HG02623 (cell line): ENCODE measurements at regions not wholly inside any gene's neighbourhood (a gene's known extent, or its start where the extent isn't known, plus 50 kb on each side); places are given as distances from the start of the nearest gene placed in this dataset.

Source experiments
- ATAC-seq: cut with Tn5 transposase; IDR thresholded peaks from one replicate; pipeline ENCODE4 v1.9.1; 2021; ENCODE audit warnings: moderate library complexity; ENCODE audit not compliant: unreplicated experiment

DNA sequence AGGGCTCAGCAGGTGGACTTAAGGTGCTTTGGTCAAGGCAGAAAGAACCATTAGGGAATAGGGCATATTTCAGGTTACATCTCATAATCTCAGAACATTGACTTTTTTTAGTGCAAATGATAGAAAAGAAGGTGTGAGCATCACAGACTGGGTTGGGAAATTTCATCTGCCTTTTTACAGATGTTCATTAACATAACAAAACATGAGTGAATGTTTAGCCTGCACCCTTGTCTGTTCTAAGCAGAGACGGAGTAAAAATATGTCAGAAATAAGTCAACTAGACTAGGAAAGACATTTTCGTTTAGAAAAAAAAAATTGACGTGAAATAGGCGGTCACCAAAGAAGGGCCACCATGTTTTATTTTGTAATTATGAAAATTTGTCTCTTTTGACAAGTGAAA lies 127.5 kb upstream of the CDH13 start:
- no peak for ATAC-seq

DNA sequence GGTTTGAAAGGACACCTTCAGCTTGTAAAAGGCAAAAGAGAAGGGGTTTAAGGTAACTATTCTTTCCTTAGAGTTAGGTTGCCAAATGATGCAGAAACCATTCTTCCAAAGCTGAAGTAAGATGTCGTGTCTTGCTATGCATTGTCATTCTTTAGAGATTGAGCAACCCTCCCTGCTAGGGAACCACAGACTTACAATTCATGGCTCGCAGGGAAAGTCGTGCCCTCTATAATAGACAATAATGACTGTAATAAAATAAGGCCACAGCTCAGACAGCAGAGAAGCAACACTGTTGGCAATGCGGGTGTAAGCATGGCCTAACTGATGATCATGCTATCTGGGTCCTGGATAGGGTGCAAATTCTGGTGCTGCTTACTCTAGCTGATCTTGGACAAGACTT lies 129.6 kb upstream of the CDH13 start:
- no peak for ATAC-seq

DNA sequence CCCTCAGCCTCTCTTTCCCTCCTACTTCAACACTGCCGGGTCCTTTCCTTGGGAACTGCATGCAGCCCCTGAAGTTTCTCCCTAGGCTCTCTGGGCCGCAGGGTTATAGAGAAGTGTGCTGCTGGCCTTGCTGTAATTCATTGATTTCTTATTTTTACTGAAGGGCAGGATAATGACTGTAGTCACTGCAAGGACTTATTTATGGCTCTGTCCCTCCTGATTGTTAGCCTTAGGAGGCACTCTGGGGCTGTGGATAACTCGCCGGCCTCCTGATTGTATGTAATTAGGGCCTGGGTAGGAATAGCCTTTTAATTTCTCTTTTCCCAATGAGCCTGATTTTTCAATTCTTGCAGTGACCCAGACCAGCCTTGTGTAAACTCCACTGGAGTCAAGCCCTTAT lies 138.3 kb upstream of the CDH13 start:
- ATAC-seq = no peak

DNA sequence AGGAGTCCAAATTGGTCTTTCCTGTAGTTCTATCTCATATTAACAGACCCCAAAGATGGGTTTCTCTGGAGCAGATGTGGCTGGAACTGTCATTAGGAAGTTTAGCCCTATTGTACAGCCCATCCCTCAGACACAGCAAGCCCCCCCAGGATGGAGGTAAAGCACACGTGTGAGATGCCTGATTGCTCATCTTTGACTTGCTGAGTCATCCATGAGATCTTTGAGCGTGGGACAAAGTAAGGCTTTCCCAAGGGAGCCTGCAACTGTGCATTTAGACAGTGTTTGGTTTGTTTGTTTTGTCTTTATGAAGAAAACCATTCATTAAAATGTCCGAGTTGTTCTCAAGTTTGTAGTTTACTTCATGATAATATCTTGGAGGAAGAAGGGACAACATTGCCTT lies 145.3 kb upstream of the CDH13 start:
- ATAC-seq = no peak

DNA sequence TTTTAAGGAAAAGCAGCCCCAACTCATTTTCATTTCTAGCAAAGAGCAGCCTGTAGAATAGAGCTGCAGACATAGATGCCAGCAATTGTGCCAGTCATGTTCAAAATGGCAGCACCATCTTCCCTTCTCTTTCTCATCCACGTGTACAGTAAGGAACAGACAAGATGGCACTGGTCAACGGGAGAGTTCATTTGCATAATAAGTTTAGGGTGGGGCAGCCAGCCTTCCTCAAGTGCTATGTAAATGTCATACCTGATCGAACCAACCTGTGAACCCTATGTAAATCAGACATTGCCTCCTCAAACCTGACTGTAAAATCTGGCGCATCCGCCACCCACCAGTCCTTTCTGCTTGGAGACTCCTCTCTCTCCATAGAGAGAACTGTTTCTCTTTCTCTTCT lies 150.0 kb upstream of the CDH13 start:
- ATAC-seq = no peak

DNA sequence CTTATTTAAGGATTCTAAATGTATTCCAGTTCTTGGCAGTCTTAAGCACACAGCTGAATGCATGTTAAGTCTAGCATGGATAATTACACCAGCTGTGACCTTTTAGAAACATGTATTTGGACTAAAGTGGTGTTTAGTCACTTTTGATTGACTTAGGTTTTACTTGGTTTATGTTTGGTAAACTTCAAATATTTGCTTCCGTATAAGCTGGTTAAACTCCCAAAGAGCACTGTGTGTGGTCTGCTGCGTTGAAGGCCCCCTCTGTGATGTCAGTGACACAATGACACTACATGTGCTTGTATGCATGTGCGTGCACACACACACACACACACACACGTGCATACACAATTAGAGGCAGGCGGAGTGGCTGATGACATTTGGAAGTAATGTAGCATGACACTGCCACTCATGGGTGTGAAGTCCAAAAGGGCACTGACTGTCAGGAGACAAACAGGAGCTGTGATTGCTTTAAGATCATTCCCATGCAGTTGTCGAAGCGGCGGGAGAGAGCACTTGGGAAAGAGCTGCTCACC lies 156.1 kb upstream of the CDH13 start:
- ATAC-seq = no peak

DNA sequence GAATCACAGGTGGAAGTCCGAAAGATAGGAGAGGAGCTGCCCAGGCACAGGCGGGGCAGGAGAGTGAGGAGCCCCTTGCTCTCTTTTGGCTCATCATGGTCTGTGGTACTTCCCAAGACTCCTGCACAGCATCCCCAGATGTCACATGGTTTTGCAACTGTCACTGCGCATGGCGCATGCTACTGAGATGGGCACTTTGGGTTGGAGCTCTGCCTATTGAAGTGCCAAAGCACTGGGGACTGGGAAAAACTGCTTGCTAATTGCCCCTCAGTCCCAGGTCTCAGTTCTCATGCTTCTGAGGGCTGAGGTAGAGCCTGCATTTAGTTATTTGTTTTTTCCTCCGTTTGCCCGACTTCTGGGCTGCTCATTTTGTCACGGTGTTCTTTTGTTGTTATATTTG lies 156.8 kb upstream of the CDH13 start:
- ATAC-seq = no peak

DNA sequence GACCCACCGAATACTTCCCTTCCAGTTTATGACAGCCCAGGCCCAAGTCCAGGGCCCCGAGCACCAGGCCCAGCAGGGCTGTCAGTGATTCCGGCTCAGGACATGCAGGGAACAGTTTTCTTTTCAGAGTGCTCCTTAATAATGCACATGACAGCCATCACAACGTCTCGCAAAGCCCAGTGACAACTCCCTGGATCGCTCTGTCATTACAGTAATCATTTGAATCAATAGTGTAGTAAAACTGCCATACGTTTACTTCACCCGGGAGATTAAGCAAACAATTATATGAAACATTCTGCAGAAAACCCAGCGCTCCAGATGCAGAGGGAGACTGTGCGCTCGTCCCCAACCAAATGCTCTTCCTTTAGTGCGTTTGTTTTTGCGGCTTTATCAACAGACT lies 162.6 kb upstream of the CDH13 start:
- no peak for ATAC-seq

DNA sequence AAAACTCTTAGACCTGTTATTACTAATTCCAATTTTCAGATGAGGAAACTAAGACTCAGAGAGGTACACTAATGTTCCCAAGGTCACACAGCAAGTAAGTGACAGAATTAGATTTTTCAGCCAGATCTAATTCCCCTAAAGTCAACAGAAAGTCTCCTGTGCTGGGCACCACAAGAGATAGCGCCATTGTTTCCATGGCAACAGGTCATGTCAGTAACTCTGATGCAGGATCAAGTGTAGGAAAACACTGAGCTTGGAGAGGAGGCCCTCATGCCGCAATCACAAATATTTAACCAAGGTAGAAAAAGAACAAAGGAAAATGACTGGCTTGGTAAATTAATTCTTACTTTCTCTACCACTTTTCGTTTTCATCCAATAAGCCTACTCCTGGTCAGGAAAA lies 166.0 kb upstream of the CDH13 start:
- no peak for ATAC-seq

DNA sequence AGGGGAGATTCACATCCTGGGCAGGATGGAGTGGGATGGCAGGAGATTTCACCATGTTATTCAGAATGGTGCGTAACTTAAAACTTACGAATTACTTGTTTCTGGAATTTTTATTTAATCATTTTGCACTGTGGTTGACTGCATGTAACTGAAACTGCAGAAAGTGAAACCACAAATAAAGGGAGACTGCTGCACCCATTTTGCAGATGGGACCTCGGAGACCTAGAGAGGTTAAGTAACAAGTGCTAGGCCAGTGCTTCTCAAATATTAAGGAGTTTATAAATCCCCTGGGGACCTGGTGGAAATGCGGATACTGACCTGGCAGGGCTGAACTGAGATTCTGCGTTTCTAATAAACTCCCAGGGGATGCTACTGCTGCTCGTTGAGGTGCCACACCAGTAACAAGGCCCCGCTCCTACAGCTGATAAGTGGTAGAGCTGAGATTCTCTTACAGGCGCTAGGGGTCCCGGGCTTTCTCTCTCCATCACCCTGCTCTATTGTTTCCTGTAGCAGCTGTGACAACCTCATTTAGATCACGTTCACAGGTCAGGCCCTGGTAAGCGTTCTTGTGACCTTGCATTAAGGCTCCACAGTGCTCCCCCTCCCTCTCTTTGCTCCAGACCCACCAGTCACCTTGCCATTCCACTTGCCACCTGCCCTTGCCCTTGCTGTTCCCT lies 167.1 kb upstream of the CDH13 start:
- ATAC-seq = no peak

DNA sequence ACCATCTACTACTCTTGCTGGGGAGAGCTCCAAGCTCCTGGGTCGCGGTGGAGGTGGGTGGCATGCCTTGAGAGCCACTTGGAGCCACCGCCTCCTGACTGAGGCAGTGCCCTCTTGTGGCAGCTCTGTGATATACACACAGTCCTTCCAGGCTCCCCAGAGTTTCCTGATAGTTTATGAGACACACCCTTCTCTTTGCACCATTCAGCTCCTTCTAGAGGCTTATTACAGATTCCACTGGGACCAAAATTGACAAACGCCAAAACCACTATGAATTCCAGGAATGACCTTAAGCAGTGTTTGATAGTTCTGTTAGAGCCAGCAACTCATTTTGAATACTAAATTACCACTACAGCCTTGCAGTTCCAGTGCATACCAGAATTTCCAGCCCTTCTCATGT lies 170.1 kb upstream of the CDH13 start:
- no peak for ATAC-seq

DNA sequence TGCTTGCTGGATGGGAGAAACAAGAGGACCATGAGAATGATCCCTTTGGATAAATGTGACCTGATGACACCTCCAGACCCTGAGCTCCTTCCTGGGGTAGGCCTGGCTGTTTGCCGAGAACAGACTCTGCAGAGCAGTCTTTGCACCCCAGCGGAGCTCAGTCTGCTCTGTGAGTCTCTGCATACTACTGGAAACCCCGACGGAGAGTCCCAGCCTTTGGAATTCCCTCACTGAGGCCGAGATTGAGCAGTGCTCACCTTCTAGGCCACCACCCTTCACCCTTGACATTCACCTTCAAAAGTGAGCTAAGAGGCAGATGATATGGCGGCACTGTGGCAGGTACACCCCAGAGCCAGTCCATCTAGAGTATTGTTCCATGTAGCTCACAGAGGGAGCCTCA lies 172.2 kb upstream of the CDH13 start:
- ATAC-seq = no peak

DNA sequence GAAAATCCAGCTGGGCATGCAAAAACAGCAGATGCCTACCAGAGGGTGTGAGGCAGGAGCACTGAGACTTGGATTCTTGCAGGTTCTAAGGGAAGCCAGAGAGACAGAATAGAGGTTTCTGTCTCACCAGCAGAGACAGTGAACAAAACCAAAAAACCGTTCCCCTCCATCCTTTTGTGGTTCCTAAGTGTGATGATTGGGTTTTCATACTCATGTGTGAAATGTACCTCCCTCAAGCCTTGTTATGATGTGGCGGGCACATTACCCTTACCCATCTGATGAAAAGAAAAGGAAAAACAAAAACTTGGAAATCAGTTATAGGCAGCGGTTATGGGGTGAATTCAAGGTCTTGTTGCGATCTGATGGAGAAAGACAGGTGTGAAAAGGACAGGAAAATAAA lies 172.6 kb upstream of the CDH13 start:
- ATAC-seq = no peak

DNA sequence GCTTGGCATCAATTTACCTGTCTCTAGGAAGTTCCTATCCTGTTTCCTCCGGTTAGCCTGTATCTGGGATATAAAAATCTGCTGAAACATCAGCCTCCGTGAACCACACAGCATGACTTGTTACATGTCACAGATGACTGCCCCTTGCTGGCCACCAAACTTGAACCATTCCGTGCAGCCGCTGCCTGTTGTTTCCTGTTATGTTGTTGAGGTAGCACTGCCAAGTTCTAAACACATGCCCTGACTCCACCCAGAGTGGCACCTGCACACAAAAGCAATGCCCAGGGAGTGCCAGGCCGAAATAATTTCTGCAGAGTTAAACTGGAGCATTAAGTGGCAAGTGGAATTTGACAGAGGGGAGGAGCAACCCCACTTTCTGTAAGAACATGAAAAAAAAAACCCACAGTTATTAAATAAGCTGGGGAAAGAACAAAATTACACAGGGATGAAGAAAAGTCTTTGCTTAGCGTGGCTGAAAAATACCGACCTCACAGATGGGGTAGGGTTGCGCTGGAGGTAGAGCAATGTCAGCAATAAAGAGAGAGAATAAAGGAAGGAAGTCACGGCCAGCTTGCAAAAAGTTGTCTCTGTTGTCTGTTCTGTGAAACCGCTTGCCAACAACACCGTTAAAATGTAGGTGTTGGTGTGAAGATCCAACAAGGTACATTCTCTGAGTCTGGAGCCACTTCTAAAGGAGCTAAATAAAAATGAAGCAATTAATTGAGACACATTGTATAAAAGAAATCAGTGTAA lies 174.6 kb upstream of the CDH13 start:
- no peak for ATAC-seq

DNA sequence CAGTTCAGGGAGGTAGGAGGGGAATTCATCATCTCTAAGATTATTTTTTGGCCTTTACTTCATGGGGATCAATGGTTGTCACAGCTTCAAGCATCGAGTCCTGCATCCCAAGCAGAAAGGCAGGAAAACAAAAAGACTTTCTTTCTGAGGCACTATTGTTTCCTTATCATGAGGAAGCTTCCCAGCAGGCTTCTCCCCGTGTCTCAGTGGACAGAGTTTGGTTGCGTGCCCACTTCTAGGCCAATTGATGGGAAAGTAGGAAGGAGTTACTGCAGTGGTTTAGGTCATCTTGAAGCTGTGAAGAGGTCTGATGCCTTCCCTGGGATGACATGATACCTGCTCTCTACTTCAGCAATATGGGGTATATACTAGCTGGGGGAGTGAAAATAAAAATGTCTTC lies 175.3 kb upstream of the CDH13 start:
- ATAC-seq = no peak

DNA sequence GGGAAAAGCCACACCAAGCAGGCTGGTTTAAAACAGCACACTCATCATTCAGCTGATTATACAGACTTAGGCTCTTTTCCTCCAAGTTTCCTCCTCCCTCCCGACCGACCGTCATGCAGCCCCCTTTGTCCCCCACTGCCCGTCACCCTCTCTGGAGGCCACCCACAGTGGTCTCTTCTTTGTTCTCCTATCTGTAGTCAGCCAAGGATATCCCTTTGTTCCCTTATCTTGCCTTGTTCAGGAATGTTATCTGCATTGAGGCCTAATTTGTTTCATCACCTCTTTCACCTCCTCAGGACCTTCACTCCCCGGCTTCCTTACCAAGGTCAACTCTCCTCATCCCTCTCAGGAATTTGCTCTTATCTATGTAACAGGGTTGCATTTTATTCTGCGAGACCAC lies 186.4 kb upstream of the CDH13 start:
- ATAC-seq = no peak

DNA sequence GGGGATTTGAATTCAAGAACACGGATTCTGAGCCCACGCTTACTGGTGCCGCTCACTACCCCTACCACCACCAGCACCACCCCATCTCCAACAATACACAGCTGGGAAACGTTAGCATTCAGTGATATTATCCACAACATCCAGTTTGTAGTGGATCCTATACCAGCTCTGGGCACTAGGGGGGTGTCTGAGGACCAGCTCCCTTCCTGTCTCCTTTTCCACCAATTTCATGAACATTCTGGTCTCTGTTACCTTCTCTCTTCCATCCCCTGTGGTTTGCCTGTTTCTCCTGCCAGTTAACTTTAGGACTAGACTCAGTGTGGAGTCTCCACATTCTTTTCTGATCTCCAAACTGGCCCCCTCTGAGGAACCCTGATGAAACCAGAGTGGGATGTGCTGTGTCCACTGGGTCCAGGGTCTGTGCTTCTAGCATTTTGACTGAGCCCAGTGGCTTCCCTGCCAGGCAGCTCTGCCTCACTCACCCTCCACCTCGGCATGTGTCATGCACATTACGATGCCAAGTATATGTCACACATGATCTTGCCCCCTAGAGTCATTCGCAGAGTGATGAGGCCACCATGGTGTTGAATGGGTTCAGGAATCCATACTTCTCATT lies 187.0 kb upstream of the CDH13 start:
- ATAC-seq = no peak

DNA sequence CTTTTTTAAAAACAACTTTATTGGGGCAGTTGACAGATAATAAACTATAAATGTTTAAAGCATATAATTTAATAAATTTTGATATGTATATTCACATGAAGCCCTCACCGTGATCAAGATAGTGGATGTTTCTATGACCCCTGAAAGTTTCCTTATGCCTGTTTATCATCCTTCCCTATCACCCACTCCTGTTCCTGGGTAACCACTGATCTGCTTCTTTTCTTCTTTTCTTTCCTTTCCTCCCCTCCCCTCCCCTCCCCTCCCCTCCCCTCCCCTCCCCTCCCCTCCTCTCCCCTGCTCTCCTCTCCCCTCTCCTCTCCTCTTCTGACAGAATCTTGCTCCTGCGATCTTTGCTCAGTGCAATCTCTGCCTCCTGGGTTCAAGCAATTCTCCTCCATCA lies 193.7 kb upstream of the CDH13 start:
- ATAC-seq = no peak

DNA sequence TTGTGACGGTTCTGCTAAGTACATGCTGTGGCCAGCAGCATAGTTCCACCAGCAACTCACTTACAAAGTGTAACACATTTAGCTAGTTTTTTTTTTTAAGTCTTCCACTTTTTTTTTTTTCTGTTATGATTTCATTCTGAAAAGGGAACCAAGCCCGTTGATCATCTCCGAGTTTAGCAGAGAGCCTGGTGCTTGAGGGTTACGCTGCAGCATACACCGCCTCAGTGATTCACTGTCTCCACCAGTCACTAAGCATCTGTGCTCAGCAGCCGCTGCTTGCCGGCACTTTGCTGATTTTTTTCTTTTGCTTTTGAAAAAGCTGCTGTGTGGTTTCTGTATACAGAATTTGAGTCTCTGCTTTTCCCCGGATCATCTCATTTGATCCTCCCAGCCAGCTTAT lies 194.5 kb upstream of the CDH13 start:
- ATAC-seq = no peak

DNA sequence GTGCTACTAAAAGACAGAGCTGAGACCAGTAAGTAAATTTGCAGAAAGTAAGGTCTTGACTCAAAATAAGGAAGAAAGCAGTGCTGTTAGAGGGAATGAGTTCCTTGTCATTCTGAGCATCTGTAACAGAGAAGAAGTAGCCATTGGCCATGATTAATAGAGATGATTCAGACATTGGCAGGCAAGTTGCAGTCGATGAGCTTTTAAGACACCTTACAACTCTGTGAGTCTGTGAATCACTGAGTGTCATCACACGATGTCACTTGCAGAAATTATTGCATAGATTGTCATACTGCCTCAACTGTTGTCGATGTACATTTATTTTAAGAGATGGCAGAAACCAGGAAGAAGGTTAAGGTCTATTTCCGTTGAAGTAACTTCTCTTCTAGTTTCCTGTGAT lies 201.1 kb upstream of the CDH13 start:
- no peak for ATAC-seq

DNA sequence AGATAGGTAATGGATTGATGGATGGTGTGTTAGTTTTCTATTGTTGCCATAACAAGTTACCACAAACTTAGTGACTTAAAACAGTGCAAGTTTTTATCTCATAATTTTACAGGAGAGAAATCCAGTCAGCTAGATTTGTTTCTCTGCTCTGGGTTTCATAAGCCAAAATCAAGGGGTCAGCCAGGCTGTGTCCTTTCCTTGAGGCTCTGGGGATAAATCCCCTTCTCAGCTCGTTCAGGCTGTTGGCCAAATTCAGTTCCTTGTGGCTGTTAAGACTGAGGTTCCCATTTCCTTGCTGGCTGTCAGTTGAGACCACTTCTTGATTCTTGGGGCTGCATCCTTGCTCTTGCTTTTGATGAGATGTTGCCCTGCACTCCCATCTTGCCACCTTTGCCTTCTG lies 204.9 kb upstream of the CDH13 start:
- no peak for ATAC-seq

DNA sequence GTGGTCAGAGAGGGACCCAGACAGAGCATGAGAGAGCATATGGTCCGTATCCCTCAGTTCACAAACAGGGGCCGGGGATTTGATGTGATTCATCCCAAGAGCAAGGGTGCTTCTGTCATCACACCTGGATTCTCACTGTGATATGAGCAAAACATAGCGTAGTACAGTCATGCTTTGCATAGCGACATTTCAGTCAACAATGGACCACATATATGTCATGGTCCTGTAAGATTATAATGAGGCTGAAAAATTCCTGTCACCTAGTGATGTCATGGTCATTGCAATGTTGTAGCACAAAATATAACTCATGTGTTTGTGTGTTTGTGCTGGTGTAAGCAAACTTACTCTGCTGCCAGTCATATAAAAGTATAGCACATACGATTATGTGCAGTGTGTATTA lies 207.4 kb upstream of the CDH13 start:
- ATAC-seq = no peak
